Activated naive CD4-positive, alpha-beta T cell (primary cell): ENCODE measurements at regions not wholly inside any gene's neighbourhood (a gene's known extent, or its start where the extent isn't known, plus 50 kb on each side); places are given as distances from the start of the nearest gene placed in this dataset.
"Not testable (repeated sequence)": the region's sequence is repeated elsewhere in the genome, so short reads cannot be mapped to it uniquely, and the experiment has no call there.

ENCODE experiments used
- DNase-seq, 4 experiments: peaks; one replicate each; lab custom pipeline; 2025; lab: John Stamatoyannopoulos, UW

DNA sequence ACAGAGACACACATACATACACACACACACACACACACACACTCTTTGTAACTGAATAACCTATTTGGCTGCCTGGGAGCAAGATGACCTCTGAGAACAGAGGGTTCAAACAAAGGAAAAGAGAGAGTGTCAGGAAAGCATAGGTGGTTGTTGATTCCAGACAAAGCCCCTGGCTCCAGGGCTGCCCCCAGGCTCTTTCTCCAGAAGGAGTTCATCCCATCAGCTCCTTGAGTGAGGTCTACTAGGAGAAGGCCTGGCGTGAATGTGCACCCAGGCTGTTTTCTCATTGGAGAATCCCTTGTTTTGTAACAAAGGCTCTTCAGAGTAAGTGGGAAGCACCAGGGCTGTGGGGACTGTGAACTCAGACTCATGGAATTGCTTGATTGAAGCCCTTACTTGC is 151.9 kb downstream of the EMP1 start:
- DNase-seq = no peak

GRCh38 chr12:13347241-13348043 is 150.9 kb downstream of the EMP1 start:
- DNase-seq = no peak

DNA sequence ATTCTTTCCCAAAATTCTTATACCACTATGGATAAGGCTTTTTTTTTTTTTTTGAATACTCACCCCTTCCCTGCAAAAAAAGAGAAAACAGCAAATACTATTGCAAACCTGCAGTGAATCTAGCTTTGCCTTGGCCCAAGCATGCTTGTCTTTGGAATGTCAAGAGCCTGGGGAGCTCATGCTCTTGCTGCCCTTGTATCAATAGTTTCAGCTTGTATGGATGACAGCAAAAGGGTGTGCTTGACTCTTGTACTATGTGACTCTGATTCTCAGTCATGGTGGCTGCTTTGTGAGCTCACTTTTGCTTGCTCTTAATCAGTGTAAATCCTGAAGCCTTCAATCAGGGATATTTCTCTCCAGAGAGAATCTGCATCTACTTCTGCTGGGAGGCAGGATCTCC is 149.2 kb downstream of the EMP1 start:
- no peak for DNase-seq

- DNase-seq = no peak
These were observed 146.8 kb downstream of the EMP1 start for GRCh38 chr12:13343375-13343774.

GRCh38 chr12:13342971-13343370 is 146.4 kb downstream of the EMP1 start:
- DNase-seq = no peak

DNA sequence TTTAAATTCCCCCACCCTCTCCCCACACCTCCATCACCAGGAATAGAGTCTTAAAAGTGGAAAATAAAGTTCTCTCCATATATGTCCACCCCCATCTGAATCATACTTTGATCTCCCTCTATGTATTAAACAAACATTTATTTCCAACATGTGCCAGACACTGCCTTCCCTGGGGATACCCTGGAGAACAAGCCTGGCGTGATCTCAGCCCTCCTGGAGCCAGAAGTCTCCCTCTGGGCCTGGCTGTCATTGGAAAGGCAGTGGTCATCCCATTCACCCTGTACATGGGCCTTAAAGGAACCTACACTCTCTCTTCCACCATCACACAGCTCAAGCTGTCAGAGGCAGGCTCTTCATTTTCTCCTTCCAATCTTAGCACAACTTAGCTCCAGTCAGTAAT is 143.6 kb downstream of the EMP1 start:
- DNase-seq = no peak

DNA sequence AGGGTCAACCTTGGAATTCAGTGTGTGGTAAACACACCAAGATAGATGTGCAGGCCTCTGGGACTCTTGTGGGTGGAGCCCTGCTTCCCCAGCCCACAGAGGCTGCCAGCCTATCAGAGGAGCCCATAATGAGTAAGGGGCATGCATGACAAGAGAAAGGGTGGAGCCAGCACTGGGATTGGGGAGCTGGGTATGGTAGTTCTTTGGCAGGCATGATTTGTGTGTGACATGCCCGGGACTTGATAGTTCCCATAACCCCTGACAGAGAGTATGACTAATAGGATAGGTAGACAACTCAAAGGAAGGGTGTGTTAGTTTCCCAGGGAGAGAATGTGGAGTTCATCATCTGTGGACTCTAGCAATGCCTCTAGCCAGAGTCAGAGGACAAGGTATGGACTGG is 143.0 kb downstream of the EMP1 start:
- DNase-seq = no peak

GRCh38 chr12:13339091-13339490 is 142.6 kb downstream of the EMP1 start:
- DNase-seq = no peak

DNA sequence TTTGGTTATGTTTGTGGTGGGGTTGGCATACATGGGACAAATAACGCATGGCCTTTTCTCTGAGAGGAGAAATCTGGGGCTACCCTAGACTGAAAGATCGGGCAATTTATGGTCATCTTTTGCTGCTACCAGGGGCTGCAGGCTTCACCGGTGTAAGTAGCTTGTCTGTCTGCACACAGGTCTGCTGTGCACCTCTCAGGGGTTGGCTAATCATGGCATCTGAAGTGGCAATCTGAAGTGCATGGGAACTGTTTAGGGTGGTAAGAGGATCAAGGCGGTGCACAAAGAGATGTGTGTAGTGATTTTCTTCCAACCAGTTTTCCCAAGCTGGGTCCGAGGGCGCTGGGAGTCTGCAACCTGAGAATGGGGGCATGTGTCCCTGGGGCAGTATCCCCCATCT is 141.3 kb downstream of the EMP1 start:
- DNase-seq = no peak

DNA sequence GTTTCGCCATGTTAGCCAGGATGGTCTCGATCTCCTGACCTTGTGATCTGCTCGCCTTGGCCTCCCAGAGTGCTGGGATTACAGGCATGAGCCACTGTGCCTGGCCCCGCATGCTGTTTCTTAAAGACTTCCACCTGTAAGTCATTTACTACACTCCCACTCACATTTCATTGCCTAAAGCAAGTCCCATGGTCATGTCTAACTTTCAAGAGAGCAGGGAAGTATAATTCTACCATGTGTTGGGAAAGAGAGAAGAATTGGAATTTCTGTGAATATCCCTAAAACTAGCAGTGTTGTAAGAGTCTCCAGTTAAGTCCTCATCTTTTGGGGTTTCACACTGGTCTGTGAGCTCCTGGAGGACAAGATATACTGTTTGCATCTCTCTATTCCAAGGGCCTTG is 139.7 kb downstream of the EMP1 start:
- DNase-seq = no peak

DNA sequence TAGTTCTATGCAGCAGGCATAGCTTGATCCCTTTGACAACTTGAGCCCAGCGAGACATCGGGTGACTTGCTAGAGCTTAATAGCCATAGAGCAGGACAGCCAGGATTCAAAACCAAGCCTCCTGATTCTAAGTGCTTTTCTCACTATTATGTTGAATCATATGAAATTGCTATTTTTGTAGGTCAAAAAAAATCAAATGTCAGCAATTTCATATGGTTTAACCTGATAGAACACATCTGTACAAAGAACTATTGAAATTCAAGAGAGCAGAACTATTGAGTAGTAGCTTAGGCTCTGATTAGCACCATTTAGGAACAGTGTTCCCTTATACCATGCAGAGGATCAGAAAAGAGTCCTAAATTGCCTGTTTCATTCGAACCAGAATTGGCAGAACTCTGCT is 132.0 kb downstream of the EMP1 start:
- no peak for DNase-seq

- no peak for DNase-seq
These were observed 129.6 kb downstream of the EMP1 start for GRCh38 chr12:13326076-13326475.

DNA sequence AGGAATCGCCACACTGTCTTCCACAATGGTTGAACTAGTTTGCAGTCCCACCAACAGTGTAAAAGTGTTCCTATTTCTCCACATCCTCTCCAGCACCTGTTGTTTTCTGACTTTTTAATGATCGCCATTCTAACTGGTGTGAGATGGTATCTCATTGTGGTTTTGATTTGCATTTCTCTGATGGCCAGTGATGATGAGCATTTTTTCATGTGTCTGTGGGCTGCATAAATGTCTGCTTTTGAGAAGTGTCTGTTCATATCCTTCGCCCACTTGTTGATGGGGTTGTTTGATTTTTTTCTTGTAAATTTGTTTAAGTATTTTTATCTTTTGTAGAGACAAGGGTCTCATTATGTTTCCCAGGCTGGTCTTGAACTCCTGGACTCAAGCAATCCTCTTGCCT is 128.5 kb downstream of the EMP1 start:
- not testable (repeated sequence) for DNase-seq

GRCh38 chr12:13318231-13319015 is 121.9 kb downstream of the EMP1 start:
- no peak for DNase-seq

GRCh38 chr12:13316587-13317246 is 120.2 kb downstream of the EMP1 start:
- DNase-seq = no peak

DNA sequence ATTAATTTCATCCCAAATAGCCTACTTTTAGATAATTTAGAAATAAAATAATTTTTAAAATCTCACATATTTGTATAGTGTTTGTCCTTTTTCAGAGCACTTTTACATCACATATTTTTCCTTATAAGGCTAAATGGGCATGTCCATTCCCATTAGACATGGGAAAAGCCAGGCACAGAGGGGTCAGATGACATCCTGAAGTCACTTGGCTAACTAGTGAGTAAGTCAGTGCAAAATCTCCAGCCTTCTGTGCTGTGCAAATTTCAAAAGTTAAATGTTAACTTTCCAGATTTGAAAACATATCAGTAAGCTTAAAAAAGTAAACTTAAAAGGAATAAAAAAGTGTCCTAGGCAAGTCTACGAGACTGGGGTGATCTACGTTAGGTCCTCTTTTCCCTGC is 117.4 kb downstream of the EMP1 start:
- no peak for DNase-seq

DNA sequence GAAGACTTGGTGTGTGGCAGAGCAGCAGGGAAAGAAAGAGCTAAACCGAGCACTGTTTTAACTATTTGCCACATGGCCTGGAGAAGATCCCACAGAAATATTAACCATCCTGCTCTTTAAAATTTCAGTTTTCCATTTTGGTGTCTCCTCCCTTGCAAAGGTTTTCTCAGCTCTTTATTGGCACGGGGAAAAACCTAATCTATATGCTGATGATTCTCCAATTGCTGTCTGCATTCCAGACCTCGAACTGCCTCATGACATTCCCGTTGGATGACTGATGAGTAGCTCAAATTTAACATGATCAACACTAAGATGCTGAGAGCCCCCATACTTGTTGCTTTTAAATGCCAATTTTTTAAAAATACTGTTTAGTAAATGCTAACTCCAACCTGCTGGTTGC is 115.0 kb downstream of the EMP1 start:
- no peak for DNase-seq

GRCh38 chr12:13307143-13307816 is 110.8 kb downstream of the EMP1 start:
- no peak for DNase-seq

GRCh38 chr12:13304924-13305323 is 108.4 kb downstream of the EMP1 start:
- no peak for DNase-seq

- no peak for DNase-seq
These were observed 102.9 kb downstream of the EMP1 start for GRCh38 chr12:13299457-13299856.

DNA sequence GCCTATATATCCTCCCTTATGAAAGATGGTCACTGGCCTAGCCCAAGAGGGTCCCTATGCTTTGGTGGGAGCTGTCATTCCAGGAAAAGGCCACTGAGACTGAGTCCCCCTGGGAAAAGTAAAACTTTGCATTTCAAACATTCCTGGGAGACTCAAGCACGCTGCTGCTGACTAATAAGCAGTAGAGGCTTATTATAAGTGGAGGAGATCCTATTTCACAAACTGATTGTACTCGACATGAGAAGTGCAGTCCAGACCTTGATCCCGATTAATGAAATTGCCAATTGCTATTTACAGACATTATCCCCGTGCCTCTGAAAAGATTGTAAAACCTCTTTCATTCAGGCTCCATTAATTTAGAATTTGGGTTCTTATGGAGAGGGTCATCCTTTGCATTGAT is 96.6 kb downstream of the EMP1 start:
- DNase-seq = no peak

DNA sequence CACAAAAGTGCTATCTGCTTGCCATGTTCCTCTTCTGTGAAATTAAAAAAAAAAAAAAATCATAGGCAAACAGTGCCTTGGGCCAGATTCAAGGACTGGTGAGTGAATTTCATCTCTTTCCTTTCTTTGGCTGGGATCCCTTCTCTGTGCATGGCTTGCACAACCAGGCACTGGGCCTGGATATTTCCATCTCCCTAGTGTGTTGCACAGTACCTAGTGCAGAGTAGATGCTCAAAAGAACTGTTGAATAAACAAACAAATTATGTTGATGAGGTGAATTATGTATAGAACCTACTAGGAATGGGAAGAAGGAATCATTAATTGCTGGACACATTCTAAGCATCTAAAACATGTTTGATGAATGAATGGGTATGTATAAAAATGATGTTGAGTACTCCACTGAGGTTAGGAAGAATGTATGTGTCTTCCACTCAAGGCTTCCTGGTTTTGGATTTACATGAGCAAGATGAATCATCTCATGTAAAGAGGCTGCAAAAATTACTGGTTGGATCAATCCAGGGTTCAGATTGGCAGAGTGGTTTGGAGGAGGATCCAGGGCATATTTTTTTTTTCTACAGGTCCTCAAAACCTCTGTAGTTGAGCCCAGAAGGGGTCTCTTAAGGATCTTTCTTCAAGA is 93.2 kb downstream of the EMP1 start:
- DNase-seq = no peak
